A673 (cell line): ENCODE measurements at regions not wholly inside any gene's neighbourhood (a gene's known extent, or its start where the extent isn't known, plus 50 kb on each side); places are given as distances from the start of the nearest gene placed in this dataset.

ENCODE experiments used
- BruUV-seq: library from RNA; stranded (reverse); fragments of 400-500 nt; replicated peaks from 2 replicates; lab custom pipeline; 2021; lab: Mats Ljungman, UMichigan
- CTCF ChIA-PET: fragments of 300-600 bp; sonication (Branson Sonifier 250); formaldehyde crosslinking; loops from one replicate; lab custom pipeline; 2022; ENCODE audit warnings: antibody characterized with exemption; lab: Charles Lee
- POLR2A ChIA-PET: fragments of 300-600 bp; sonication (Branson Sonifier 250); formaldehyde crosslinking; loops from one replicate; lab custom pipeline; 2022; ENCODE audit warnings: antibody characterized with exemption; ENCODE audit not compliant: low non-redundant PET; lab: Charles Lee
- DNase-seq: peaks from one replicate; pipeline ENCODE4 v3.0.0-alpha.2; 2015; ENCODE audit warnings: low spot score
- H3K27ac ChIP-seq: fragments of 200-600 bp; sonication (generic); 2 replicates; pipeline ENCODE4 v1.5.1; 2016; ENCODE audit warnings: mixed run types, low read depth, mild to moderate bottlenecking, mixed read lengths, antibody characterized with exemption, low read length; ENCODE audit not compliant: poor library complexity, severe bottlenecking
- H3K27me3 ChIP-seq: fragments of 200-600 bp; sonication (generic); replicated peaks from 2 replicates; pipeline ENCODE4 v1.6.1; 2017; ENCODE audit warnings: mixed run types, low read depth, mild to moderate bottlenecking, mixed read lengths, antibody characterized with exemption, low read length; ENCODE audit not compliant: insufficient read depth, poor library complexity
- H3K36me3 ChIP-seq: fragments of 200-600 bp; sonication (generic); 2 replicates; pipeline ENCODE4 v1.6.1; 2016; ENCODE audit warnings: mixed run types, mild to moderate bottlenecking, mixed read lengths, antibody characterized with exemption, low read length; ENCODE audit not compliant: insufficient read depth, poor library complexity, severe bottlenecking
- H3K4me1 ChIP-seq: fragments of 200-600 bp; sonication (generic); 2 replicates; pipeline ENCODE4 v1.6.1; 2017; ENCODE audit warnings: mixed run types, mild to moderate bottlenecking, mixed read lengths, antibody characterized with exemption, low read length; ENCODE audit not compliant: insufficient read depth, poor library complexity, severe bottlenecking
- H3K4me3 ChIP-seq: fragments of 200-600 bp; sonication (generic); 2 replicates; pipeline ENCODE4 v1.5.1; 2016; ENCODE audit warnings: low read depth, mixed run types, mild to moderate bottlenecking, mixed read lengths, low read length; ENCODE audit not compliant: poor library complexity, severe bottlenecking
- H3K9me3 ChIP-seq: fragments of 200-600 bp; sonication (generic); 2 replicates; pipeline ENCODE4 v1.6.1; 2016; ENCODE audit warnings: mixed run types, low read depth, mild to moderate bottlenecking, mixed read lengths, antibody characterized with exemption, low read length; ENCODE audit not compliant: poor library complexity, severe bottlenecking
- EZH2 ChIP-seq: fragments of 200-600 bp; sonication (generic); IDR thresholded peaks from 2 replicates; pipeline ENCODE4 v1.6.1; 2017; ENCODE audit warnings: borderline replicate concordance, low read depth, mild to moderate bottlenecking, mixed read lengths, antibody characterized with exemption, low read length; ENCODE audit not compliant: poor library complexity, severe bottlenecking
- intact Hi-C: fragments of 100-400 bp; cut with micrococcal nuclease; formaldehyde crosslinking; loops from one replicate; pipeline ENCODE4 v1.10.0; 2022; ENCODE audit not compliant: unreplicated experiment
- TF ChIP-seq, protein P1 (sequence below): fragments of 300-800, 200-600 bp; sonication (generic); conservative IDR thresholded peaks from 2 replicates; pipeline ENCODE4 v1.5.1; 2017; ENCODE audit warnings: low read depth, mild to moderate bottlenecking, antibody characterized with exemption, low read length, moderate library complexity, mixed read lengths

DNA sequence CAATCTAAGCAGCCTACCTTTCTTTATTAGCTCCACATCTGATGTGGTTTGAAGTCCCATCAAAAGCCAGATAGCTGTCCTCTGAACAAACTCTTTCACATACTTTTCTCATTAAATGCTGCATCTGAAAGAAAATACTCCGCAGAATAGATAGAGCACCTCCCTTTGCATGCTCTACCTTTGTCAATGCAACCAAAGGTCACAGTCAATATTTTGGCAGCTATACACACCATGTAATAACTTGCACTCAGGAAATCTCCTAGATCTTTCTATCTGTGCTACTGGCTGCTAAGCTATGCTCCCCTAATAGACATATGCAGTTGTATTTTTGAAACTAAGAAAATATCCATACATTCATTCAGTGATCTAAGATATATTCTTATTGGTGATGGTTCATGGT is 204.8 kb upstream of the ARRDC4 start:
- ChIA-PET CTCF (interaction anchor here (0.6 to 0.8 kb wide), 2 partner anchors 672 to 918 kb away, joined by 3 read pairs; no protein-coding TSS in a partner anchor), POLR2A (interaction anchor here (0.6 kb wide), 2 partner anchors 422 to 423 kb away, joined by 5 to 13 read pairs; no protein-coding TSS in a partner anchor)
- H3K27me3 ChIP-seq, result no peaks in the 10 kb centered on the region
- intact Hi-C loops, result loop anchor here (5.0 to 10.0 kb wide), 5 partner anchors 422 to 921 kb away; no protein-coding TSS in a partner anchor
- H3K27ac ChIP-seq, result no peak overlapping the region
- BruUV-seq, result no TSS peak
- no peaks in the 10 kb centered on the region for H3K4me1 ChIP-seq
- H3K4me3 ChIP-seq, result no peak overlapping the region
- no peaks in the 10 kb centered on the region for H3K36me3 ChIP-seq
- DNase-seq, result no peak
- no peaks in the 10 kb centered on the region for H3K9me3 ChIP-seq
- TF ChIP-seq, protein P1, sequence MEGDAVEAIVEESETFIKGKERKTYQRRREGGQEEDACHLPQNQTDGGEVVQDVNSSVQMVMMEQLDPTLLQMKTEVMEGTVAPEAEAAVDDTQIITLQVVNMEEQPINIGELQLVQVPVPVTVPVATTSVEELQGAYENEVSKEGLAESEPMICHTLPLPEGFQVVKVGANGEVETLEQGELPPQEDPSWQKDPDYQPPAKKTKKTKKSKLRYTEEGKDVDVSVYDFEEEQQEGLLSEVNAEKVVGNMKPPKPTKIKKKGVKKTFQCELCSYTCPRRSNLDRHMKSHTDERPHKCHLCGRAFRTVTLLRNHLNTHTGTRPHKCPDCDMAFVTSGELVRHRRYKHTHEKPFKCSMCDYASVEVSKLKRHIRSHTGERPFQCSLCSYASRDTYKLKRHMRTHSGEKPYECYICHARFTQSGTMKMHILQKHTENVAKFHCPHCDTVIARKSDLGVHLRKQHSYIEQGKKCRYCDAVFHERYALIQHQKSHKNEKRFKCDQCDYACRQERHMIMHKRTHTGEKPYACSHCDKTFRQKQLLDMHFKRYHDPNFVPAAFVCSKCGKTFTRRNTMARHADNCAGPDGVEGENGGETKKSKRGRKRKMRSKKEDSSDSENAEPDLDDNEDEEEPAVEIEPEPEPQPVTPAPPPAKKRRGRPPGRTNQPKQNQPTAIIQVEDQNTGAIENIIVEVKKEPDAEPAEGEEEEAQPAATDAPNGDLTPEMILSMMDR, result no peak
- no peak for TF ChIP-seq EZH2

DNA sequence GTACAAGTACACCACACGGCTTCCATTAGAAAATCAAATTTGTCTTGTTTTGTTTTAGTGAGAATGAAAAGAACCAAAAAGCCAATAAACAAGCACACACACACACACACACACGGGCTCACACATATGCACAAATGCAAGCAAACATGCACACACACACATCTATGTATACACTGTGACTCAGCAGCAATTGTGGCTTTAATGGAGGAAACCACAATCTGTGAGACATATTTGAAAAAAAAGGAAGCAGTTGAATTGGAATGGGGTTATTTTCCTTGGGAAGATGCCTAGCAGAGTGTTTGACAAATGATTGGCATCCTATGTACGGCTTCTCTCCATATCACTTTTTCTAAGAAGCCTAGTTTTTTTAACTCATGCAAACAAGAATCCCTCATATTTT is 201.1 kb upstream of the ARRDC4 start:
- Histone ChIP-seq H3K36me3 (no peaks in the 10 kb centered on the region), H3K27ac (no peak overlapping the region), H3K4me3 (no peak overlapping the region), H3K9me3 (no peaks in the 10 kb centered on the region), H3K27me3 (no peaks in the 10 kb centered on the region), H3K4me1 (no peaks in the 10 kb centered on the region)
- no peak for TF ChIP-seq EZH2
- TF ChIP-seq, protein P1, result no peak
- ChIA-PET CTCF (no interaction called here), POLR2A (no interaction called here)
- intact Hi-C loops, result loop anchor here (5.0 to 10.0 kb wide), 5 partner anchors 418 to 925 kb away; no protein-coding TSS in a partner anchor
- DNase-seq, result no peak
- BruUV-seq, result no TSS peak

DNA sequence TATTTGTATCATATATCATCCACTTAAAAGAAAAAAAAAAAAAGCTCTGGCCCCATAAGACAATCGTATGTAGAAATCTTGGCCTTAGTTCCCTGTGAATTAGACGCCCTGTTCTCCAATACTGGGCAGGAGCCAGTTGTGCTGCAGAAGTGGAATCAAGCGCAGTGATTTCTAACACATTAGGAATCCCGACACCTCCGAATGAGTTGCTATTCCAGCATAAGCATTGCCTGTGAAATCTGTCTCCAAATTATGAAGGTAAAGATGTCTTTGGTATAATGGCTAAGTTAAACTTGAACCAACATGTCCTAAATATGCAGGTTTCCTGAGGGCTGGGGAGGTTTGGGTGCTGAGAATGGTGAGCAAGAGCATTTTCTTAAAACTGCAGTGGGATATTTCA is 199.4 kb upstream of the ARRDC4 start:
- Histone ChIP-seq H3K9me3 (no peaks in the 10 kb centered on the region), H3K27me3 (no peaks in the 10 kb centered on the region), H3K4me3 (no peak overlapping the region), H3K27ac (no peak overlapping the region), H3K4me1 (no peaks in the 10 kb centered on the region), H3K36me3 (no peaks in the 10 kb centered on the region)
- CTCF ChIA-PET, result no interaction called here
- BruUV-seq, result no TSS peak
- intact Hi-C loops, result no loop called here
- POLR2A ChIA-PET, result no interaction called here
- no peak for TF ChIP-seq EZH2
- TF ChIP-seq, protein P1, result no peak
- DNase-seq, result no peak
